Heart left ventricle (tissue), 13 donors: ENCODE measurements at regions not wholly inside any gene's neighbourhood (a gene's known extent, or its start where the extent isn't known, plus 50 kb on each side); places are given as distances from the start of the nearest gene placed in this dataset.

Source experiments
- POLR2A ChIP-seq, 2 donors: fragments of 450-650 bp; IDR thresholded peaks; one replicate each; pipeline ENCODE4 v1.6.1; 2017; ENCODE audit warnings: antibody characterized with exemption in 2 of 2, mild to moderate bottlenecking in 2 of 2, moderate library complexity in 2 of 2
- TF ChIP-seq, protein P1 (sequence below), 12 donors: fragments of 200-600 bp; sonication (generic) in 4 of 12; IDR thresholded peaks; one replicate each; pipeline versions ENCODE4 v1.5.0 to v1.8.0; 2018 to 2022; ENCODE audit warnings: antibody characterized with exemption in 12 of 12, mild to moderate bottlenecking in 5 of 12
- donor health status: ischemic (EF 13 %, LVEDD 7.1; RV severe dilation, severe dysfunction).
- donor health status: DM: no; HTN: yes; CAD: no.
- donor health status: DM: no; HTN: no; CAD: no.
- donor health status: ischemic (EF 25% LVEDD 6.9; RV normal size, moderate dysfunction).
- donor health status: ischemic (EF 25% LVEDD 5.7; RV mildly dilated, moderate dysfunction).
- donor health status: ischemic (EF 35%, LVEDD 5.7; RV mildly dilated, moderate dysfunction).
- donor health status: nonischemic (EF 11% LVEDD 7.7; RV severe dilation, severe dysfunction).
- donor health status: DM: yes; HTN: yes; CAD: no.
- donor health status: PGD.
- donor health status: ischemic (EF 29% LVEDD 5.4; RV normal size, mild dysfunction).
- donor health status: nonischemic (EF 23%, LVEDD 6.1; RV moderate dilation, normal function).

DNA sequence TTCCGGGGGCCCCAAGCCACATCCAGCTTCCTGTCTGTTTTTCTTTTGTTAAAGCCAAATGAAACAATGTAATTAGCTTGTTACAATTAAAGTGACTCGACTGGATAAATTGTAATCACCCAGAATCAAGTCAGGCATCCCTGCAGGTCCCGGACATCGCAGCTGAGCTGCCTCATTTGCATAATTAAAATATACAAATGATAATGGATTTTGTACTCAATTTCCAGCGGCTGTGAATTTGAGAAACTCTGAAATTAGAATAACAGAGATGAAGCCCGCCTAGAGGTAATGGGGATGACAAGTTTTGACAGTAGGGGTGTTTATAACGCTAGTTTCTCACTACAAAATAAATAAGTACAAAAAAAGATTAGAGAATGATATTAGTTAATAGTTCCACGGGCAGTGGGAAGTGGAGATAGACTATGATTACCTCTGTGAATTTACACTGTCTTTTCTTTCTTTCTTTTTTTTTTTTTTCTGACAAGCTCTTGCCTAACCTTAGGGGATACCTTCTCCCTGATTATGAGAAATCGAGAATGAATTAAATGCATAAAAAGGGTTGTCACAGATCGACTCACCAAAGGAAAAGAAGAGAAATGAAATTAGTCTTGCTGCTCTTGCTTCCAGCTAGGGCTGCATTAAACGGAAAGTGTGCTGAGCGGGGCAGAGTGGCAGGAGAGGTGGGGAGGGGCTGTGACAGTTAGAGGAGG is 82.6 kb upstream of the SKOR2 start:
- TF ChIP-seq, protein P1, sequence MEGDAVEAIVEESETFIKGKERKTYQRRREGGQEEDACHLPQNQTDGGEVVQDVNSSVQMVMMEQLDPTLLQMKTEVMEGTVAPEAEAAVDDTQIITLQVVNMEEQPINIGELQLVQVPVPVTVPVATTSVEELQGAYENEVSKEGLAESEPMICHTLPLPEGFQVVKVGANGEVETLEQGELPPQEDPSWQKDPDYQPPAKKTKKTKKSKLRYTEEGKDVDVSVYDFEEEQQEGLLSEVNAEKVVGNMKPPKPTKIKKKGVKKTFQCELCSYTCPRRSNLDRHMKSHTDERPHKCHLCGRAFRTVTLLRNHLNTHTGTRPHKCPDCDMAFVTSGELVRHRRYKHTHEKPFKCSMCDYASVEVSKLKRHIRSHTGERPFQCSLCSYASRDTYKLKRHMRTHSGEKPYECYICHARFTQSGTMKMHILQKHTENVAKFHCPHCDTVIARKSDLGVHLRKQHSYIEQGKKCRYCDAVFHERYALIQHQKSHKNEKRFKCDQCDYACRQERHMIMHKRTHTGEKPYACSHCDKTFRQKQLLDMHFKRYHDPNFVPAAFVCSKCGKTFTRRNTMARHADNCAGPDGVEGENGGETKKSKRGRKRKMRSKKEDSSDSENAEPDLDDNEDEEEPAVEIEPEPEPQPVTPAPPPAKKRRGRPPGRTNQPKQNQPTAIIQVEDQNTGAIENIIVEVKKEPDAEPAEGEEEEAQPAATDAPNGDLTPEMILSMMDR (IDR thresholded peaks at IDR 0.05): no peak
- no peak for TF ChIP-seq POLR2A (IDR thresholded peaks at IDR 0.05)
